Mucosa of descending colon (tissue), 3 donors: ENCODE measurements at regions not wholly inside any gene's neighbourhood (a gene's known extent, or its start where the extent isn't known, plus 50 kb on each side); places are given as distances from the start of the nearest gene placed in this dataset.
A peak's percentile ranks its signal among the peaks of the same experiment; 100 is the strongest.

Experiments
- ATAC-seq: fragments of 200-7000 bp; cut with Tn5 transposase; one replicate; pipeline ENCODE4 v1.9.1; 2020; ENCODE audit warnings: mild to moderate bottlenecking, moderate library complexity
- DNase-seq, 3 donors: peaks; one replicate each; pipeline ENCODE4 v3.0.0-alpha.2; 2020
- H3K36me3 ChIP-seq: fragments of 200-600 bp; one replicate; pipeline ENCODE4 v1.8.0; 2021; ENCODE audit warnings: low read depth, mild to moderate bottlenecking
- H3K4me1 ChIP-seq: fragments of 200-600 bp; one replicate; pipeline ENCODE4 v1.8.0; 2021; ENCODE audit warnings: low read depth, mild to moderate bottlenecking
- H3K4me3 ChIP-seq: fragments of 200-600 bp; one replicate; pipeline ENCODE4 v1.8.0; 2021; ENCODE audit warnings: mild to moderate bottlenecking
- H3K9me3 ChIP-seq: fragments of 200-600 bp; one replicate; pipeline ENCODE4 v1.8.0; 2021; ENCODE audit warnings: mild to moderate bottlenecking
- intact Hi-C, 2 donors: fragments of 100-400 bp; cut with DNase I in 1 of 2; cut with micrococcal nuclease in 1 of 2; formaldehyde crosslinking; loops; one replicate each; pipeline versions ENCODE4 v1.11.0 to v1.11.1; 2022; cut with DNase I, micrococcal nuclease
- TF ChIP-seq, protein P1 (sequence below): fragments of 200-600 bp; IDR thresholded peaks from one replicate; pipeline ENCODE4 v1.8.0; 2022; ENCODE audit warnings: antibody characterized with exemption, mild to moderate bottlenecking
- donor health status: DM: no; HTN: no; CAD: no; lungs with moderate emphysema.
- donor health status: DM: no; HTN: no; CAD: no.
- donor health status: DM: no; HTN: yes; CAD: no.

DNA sequence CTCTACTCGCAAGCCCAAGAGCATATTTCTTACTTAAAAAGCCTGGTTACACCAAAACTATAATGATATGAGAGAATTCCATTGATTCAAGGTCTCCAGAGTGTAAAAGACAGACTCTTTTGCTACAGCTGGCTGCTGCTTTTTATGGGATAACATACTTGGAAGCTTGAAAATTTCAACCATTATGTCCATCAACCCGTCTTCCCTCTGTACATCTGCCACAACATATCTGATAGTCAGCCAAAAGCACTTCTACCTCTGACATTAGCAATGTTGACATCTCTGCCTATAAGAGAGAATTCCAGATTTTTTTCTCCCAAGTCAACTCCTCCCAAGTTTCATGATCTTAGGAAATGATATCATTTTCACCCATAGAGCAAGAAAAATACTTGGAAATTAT, 54.4 kb upstream of the IQCM start:
- H3K4me3 ChIP-seq: no peak overlapping the region
- TF ChIP-seq, protein P1, sequence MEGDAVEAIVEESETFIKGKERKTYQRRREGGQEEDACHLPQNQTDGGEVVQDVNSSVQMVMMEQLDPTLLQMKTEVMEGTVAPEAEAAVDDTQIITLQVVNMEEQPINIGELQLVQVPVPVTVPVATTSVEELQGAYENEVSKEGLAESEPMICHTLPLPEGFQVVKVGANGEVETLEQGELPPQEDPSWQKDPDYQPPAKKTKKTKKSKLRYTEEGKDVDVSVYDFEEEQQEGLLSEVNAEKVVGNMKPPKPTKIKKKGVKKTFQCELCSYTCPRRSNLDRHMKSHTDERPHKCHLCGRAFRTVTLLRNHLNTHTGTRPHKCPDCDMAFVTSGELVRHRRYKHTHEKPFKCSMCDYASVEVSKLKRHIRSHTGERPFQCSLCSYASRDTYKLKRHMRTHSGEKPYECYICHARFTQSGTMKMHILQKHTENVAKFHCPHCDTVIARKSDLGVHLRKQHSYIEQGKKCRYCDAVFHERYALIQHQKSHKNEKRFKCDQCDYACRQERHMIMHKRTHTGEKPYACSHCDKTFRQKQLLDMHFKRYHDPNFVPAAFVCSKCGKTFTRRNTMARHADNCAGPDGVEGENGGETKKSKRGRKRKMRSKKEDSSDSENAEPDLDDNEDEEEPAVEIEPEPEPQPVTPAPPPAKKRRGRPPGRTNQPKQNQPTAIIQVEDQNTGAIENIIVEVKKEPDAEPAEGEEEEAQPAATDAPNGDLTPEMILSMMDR: no peak
- no peak for DNase-seq
- H3K36me3 ChIP-seq: no peaks in the 10 kb centered on the region
- ATAC-seq: no peak
- H3K4me1 ChIP-seq: no peaks in the 10 kb centered on the region
- no peaks in the 10 kb centered on the region for H3K9me3 ChIP-seq
- intact Hi-C loops: no loop called here

DNA sequence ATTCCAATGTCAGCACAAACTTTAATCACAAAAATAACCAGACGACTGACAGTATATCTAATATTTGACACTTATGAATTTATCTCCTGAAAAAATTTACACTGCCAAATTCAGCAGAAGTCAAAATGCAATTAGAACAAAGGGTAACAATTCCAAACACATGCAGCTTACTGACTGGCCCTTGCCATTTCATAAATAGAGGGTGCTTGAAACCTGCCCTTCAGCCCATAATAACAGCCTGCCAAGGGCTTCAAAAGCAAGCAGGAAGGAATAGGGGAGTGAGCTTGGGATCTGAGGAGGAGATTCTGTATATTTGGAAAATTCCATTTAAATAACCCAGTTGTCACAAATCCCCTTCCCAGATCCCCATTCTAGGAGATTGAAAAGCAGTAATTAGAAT, 66.1 kb upstream of the IQCM start:
- Histone ChIP-seq H3K4me1 (peaks cover 12% of the 10 kb centered on the region), H3K4me3 (no peak overlapping the region), H3K9me3 (no peaks in the 10 kb centered on the region), H3K36me3 (no peaks in the 10 kb centered on the region)
- TF ChIP-seq, protein P1: no peak
- no peak for DNase-seq
- intact Hi-C loops: no loop called here
- ATAC-seq: no peak

DNA sequence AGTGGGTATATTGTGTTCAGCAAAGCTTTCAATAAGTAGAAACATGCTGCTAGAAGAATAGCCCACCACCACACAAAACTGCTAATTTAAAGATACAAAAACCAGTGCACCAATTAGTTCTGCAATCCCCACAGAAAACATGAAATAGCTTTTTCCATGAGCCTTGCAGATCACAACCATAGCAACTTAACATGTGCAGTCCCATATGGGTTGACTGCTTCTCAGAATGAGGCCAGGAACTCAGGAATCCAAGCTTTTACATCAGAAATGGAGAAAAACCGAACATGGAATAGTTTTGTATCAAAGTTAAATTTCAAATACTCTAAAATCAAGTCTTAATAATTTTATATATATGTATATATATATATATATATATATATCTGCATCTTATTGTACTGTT, 66.6 kb upstream of the IQCM start:
- Histone ChIP-seq H3K36me3 (no peaks in the 10 kb centered on the region), H3K4me1 (peaks cover 12% of the 10 kb centered on the region), H3K4me3 (no peak overlapping the region), H3K9me3 (no peaks in the 10 kb centered on the region)
- TF ChIP-seq, protein P1: no peak
- intact Hi-C loops: no loop called here
- DNase-seq (no peak), ATAC-seq (no peak)

DNA sequence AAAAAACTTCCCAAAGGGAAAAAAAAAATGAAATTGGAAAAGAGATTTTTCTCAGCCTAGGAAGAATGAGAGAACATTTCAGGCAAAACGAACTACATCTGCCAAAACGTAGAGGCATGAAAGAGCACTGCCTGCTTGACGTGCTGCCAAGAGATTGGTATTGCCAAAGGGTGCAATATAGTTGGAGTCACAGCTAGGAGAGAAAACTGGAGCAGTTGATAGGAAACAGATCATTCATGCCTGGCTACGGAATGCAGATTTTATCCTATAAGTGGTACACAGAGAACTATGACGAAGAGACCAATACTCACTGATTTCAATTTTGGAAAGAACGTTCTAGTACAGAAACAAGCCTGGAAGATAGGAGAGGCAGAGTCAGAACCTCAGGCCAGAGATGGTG, 68.4 kb upstream of the IQCM start:
- Histone ChIP-seq H3K4me3 (no peak overlapping the region), H3K4me1 (peaks cover 12% of the 10 kb centered on the region), H3K9me3 (no peaks in the 10 kb centered on the region), H3K36me3 (no peaks in the 10 kb centered on the region)
- DNase-seq (peak in 2 of 3 donors; percentile 39 to 71), ATAC-seq (peak; percentile 74)
- TF ChIP-seq, protein P1: no peak
- intact Hi-C loops: no loop called here

DNA sequence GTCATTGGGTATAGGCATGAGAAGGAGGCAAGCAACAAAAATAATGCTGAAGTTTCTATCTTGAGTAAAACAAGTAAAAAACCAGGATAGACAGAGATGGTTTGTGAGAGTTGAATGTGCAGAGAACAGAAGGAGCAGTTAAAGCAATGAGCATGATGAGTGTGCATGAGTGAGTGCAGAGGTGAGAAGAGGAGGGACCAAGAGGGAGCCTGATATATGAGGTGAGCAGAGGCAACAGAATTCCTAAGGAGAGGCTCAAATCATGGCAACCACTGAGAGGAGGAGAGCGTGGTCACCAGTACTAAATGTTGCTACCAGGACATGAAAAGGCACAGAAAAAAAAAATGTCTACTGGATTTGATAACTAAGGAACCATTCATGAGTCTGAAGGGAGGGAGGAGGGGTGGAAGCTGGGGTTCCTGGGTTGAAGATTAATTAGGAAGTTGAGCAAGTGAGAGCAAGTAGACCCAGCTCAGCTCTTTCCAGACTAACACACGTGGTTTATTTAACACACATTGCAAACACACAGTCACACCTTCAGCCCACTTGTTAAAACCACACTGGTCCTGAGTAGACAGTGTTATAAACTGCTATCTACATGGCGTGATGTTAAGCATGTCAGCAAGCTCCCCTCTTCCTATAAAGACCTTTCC, 69.0 kb upstream of the IQCM start:
- TF ChIP-seq, protein P1: no peak
- no peak overlapping the region for H3K4me3 ChIP-seq
- peaks cover 12% of the 10 kb centered on the region for H3K4me1 ChIP-seq
- intact Hi-C loops: no loop called here
- DNase-seq (peak in 1 of 3 donors; percentile 35), ATAC-seq (peak; percentile 93)
- H3K9me3 ChIP-seq: no peaks in the 10 kb centered on the region
- H3K36me3 ChIP-seq: no peaks in the 10 kb centered on the region

DNA sequence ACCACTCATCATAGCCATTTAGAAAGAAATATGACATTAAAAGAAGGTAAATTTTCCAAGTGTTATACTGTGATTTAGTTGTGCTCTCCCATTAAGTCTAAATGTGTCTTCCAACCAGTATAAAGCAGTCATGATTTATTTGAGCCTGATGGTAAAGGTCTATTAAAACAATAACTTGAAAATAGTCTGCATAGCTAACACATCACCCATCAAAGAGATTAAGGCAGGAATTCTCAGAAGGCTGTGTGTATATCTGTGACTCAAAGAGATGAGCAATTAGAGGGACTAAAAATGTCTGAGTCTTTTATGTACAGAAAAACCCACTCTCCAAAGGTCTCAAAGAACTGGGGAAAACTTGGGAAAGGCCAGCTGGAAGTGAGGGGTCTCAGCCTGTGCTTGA, 70.3 kb upstream of the IQCM start:
- DNase-seq: no peak
- TF ChIP-seq, protein P1: no peak
- H3K4me1 ChIP-seq: peaks cover 12% of the 10 kb centered on the region
- no peak overlapping the region for H3K4me3 ChIP-seq
- no peaks in the 10 kb centered on the region for H3K36me3 ChIP-seq
- H3K9me3 ChIP-seq: no peaks in the 10 kb centered on the region
- intact Hi-C loops: no loop called here
- ATAC-seq: no peak
